NOMO-1 treated with DMSO at 0.1 percent for 48 hours (cell line): ENCODE measurements at regions not wholly inside any gene's neighbourhood (a gene's known extent, or its start where the extent isn't known, plus 50 kb on each side); places are given as distances from the start of the nearest gene placed in this dataset.
"Not testable (repeated sequence)": the region's sequence is repeated elsewhere in the genome, so short reads cannot be mapped to it uniquely, and the experiment has no call there.

ENCODE experiments used
- DNase-seq: peaks from one replicate; lab custom pipeline; 2025; ENCODE audit not compliant: unreplicated experiment; lab: John Stamatoyannopoulos, UW

DNA sequence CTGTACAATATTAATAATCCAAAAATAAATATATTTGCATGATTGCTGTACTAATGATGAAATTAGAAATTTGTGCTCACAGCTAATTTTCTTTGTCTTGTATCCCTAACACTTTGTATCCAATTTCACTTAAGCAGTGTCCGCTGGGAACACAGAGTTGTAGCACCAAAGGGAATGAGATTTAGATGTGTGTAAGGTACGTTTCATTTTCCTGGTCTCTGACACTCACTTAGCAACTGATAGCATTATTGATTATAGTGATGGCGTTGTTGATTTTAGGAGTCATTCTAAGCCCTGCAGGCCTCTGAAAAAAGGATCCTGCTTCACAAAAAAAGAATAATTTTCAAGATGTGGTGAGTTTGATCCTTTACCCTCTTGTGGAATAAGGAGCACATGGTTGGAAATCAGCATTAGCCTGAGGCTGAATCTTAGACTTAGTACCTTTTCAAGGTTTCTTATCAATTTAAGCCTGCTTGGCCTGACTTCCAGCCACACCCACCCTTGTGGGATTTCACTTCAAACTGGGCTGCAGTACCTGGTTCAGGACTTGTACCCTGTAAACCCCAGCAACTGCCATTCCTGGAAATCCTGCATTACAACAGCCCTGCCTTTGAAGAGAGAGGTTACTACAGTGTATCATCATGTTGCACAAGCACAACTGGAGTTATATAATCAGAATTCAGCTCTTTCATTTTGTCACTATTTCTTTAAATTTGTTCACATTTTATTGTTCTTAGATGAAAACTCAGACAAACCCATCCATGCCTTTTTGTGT lies 116.2 kb downstream of the RND3 start:
- DNase-seq = no peak

DNA sequence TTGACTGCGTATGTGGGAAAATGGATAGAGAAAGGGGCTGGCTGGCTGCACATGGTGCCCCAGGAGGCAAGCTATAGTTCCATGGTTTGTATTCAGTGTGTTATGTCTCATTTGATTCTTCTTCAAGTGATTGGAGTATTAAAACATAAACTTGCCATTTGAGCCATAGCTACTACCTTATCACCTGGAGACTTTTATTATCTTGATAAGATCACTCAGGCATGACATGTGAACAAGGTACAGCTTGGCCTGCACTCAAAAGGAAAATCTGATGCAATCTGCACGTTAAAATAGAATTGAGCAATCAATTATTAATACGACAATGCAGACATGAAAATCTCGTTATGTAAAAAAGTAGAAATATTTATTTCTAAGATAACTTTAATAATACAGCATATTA lies 116.9 kb downstream of the RND3 start:
- DNase-seq = no peak

GRCh38 chr2:150369862-150370261 lies 117.6 kb downstream of the RND3 start:
- DNase-seq = no peak

GRCh38 chr2:150358468-150358807 lies 129.0 kb downstream of the RND3 start:
- no peak for DNase-seq

- no peak for DNase-seq
Observed at GRCh38 chr2:150357770-150358467, 129.5 kb downstream of the RND3 start.

GRCh38 chr2:150355440-150355839 lies 132.0 kb downstream of the RND3 start:
- no peak for DNase-seq

DNA sequence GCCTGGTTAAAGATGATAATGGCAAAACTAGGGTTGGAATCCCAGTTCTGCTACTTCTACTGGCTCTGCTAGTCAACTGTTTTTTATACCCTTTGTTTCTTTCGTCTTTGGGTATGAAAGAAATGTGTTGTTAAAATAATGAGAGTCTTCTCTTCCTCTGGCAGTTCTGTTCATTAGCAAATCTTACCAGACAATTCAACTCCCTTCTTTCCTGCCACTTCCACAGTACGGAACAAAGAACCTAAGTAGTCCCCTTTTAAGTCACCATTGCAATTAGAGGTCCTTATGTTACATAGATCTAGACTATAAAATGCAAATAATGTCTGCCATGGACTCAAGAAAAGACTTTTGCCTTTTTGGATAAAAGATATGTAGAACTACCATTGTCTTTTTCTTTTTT lies 134.1 kb downstream of the RND3 start:
- DNase-seq = no peak

DNA sequence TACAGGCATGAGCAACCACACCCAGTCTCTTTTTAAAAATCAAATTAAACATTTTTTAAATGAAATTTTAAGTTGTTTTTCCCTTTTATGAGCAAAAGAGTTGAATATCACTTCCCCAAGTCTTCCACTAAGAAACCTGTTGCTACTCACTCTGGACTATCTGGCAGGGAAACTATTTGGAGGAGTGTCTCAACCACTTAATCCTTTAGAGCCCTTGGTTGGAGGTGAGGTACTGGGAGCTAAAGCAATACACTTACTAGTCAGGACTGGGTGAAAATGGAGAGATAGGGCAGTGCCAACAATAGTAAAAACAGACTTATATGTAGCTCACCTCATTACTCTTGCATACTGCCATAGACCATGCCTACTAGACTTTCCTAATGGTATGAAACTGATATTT lies 135.5 kb downstream of the RND3 start:
- DNase-seq = no peak

- no peak for DNase-seq
Observed at GRCh38 chr2:150350500-150350899, 137.0 kb downstream of the RND3 start.

GRCh38 chr2:150346806-150347205 lies 140.7 kb downstream of the RND3 start:
- no peak for DNase-seq

GRCh38 chr2:150341982-150342680 lies 145.3 kb downstream of the RND3 start:
- DNase-seq = no peak

- DNase-seq = no peak
Observed at GRCh38 chr2:150339951-150340350, 147.5 kb downstream of the RND3 start.

DNA sequence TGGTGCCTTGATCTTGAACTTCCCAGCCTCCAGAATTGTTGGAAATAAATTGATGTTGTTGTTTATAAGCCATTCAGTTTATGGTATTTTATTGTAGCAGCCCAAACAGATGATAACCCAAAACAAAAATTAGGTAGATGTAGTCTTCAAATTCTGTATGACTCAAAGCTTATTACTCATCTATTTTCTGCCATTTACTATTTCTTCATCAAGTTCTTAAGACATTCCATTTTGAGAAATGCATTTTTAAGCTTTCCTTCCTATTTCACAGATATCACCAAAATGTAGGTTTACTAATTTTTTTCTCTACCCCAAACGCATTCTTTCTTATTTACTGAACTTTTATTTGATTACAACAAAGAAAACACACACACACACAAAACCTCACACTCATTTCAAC lies 148.2 kb downstream of the RND3 start:
- DNase-seq = no peak

- no peak for DNase-seq
Observed at GRCh38 chr2:150335596-150335995, 151.9 kb downstream of the RND3 start.

DNA sequence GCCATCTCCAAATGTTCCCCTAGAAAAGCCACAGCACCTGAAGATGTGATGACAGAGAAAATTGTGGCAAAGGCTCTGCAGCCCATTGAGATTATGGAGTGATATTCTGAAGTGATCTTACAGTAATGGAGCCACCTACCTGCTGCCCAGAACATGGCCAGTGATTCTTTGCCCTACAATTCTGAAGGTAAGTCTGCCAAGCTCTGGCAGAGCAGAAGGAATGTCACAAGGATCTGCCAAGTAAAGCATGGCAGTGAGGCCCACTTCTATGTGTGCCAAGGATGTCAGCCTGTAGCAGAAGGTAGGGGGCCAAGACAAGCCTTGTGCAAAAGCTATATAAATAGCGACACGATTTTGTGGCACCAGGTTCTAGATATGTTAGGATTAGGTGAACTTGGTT lies 155.1 kb downstream of the RND3 start:
- no peak for DNase-seq

DNA sequence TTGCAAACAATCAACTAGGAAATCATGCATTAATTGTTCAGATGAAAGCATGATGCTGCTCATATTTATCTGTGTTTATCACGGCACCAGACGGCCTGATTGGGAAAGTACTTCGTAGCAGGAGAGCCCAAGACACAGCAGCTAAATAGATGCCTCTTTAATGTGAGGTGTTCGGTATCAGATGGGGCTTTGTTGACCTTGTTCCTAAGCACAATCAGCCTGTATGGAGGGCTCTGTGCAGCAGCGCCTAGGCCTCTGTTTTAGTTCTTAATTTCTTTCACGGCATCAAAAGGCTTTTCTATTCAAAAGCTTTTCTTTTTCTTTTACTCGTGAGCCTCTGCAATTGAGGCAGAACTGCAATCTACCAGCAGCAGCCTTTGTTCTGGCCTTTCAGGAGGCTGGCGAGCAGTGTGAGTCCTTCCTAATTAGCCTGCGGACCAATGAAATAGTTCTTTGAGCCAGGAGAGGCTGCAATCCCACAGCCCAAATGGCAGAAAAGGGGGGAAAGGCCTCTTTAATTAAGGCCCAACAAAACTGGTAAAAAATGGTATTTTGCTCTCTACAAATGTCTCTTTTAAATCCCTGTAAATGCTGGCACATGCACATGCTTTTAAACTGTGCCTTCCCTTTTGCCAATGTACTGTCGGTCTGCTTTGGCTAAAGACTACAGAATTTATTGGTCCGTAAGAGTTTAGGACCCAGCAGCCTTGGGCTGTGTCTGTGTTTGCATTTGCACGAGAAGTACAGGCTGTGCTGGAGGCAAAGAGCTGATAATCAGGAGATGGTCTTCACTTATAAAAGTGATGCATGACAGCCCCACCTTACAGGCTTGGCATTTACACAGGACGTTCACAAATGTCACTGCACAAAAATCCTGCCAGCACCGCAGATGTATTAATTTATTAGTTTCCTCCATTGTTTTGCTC lies 159.6 kb downstream of the RND3 start:
- DNase-seq = no peak

DNA sequence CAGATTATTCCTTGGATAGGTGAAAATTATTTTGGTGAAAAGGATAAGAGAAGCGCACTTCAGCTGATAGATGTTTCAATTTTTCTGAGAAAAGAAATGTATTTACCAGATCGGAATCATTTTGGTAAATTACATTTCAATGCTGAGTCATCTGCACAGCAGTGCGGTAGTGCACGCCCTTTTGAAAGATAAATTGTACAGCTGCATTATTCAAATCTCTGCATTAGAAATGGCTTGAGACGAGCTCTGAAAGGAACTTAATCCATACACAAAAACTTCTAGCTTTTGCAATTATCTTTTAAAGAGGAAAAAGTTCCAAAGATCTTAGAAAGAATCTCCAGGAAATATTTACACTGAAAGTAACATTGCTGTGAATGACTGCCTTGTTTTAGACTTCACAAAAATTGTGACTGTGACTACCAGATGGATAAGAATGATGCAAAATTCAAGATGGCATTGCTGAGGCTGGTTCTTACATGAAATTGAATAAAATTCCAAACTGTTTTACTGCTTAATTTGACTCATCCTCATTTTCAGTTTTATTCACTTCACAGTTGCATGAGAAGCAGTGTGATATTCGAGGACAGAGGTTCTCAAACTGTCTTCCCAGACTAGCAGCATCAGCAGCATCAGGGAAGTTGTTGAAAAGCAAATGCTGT lies 161.7 kb downstream of the RND3 start:
- DNase-seq = no peak

DNA sequence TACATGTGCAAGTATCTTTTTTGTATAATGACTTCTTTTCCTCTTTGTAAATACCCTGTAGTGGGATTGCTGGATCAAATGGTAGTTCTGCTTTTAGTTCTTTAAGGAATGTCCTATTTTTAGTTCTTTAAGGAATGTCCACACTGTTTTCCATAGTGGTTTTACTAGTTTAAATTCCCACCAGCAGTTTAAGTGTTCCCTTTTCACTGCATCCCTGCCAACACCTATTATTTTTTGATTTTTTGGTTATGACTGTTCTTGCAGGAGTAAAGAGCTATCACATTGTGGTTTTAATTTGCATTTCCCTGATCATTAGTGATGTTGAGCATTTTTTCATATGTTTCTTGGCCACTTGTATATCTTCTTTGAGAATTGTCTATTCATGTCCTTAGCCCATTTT lies 164.4 kb downstream of the RND3 start:
- DNase-seq = not testable (repeated sequence)

- DNase-seq = no peak
Observed at GRCh38 chr2:150320608-150321007, 166.9 kb downstream of the RND3 start.

DNA sequence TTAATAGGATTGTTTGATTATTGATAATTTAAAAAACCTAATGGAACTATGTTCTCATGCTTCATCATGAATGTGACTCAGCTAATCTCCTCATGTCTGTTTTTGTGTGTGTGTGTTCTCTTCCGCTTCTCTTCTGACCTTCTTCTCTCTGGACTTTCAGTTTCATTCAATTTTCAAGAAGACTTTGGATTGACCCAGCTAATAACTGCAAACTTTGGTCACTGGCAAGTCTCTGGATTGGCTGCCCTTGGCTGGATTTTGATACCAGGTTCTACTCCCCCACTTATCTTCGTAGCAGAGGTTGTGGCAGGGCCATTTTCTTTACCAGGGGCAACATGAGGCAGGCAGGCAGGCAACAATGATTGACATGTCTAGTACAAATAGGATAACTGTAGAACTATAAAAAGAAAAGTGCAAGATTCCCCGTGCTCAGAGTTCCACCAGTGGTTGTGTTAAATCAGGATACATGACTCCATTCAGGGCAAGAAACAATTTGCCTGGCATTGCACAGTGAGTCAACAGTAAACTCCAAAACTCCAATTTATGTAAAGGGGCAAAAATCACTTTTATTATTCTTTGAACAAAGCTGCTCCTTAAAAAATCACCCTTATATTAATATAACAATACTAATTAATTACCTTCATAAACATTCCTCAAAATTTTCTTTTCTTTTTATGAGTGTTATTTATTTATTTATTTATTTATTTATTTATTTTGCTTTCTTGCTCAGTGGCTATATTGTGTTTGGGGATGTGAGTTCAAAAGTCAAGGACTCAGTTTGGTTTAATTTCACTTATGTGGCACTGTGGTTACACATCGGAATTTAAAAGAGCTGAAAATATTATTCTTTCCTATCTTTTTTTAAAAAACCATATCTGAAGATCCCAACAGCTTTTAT lies 167.6 kb downstream of the RND3 start:
- DNase-seq = no peak
